ENCODE measurements at regions not wholly inside any gene's neighbourhood (a gene's known extent, or its start where the extent isn't known, plus 50 kb on each side); places are given as distances from the start of the nearest gene placed in this dataset.

GRCh38 chr1:79271759-79272158, 265.2 kb upstream of the ADGRL4 start:
- Histone ChIP-seq H3K27ac (ENCODE audit: low read depth in 2 of 2, low read length in 1 of 2) (no peak overlapping the region), H3K4me1 (ENCODE audit: control insufficient read depth in 2 of 2, insufficient read depth in 2 of 2, low read length in 1 of 2) (no peaks in the 10 kb centered on the region), H3K9me3 (ENCODE audit: control insufficient read depth in 2 of 2, insufficient read depth in 1 of 2, low read depth in 1 of 2, low read length in 1 of 2) (peaks cover 0 to 8% of the 10 kb centered on the region in 2 donors), H3K36me3 (ENCODE audit: control insufficient read depth in 2 of 2, insufficient read depth in 2 of 2, low read length in 1 of 2) (no peaks in the 10 kb centered on the region), H3K4me3 (ENCODE audit: low read depth in 1 of 2, low read length in 2 of 2) (no peak overlapping the region), H3K27me3 (ENCODE audit: control insufficient read depth in 1 of 2, insufficient read depth in 2 of 2, low read length in 2 of 2) (no peaks in the 10 kb centered on the region)
- WGBS, 2 donors, result 85 to 93% methylated on average over 1 of the region's 1 CpG

- WGBS, 2 donors, result 85 to 88% methylated on average over 4 of the region's 4 CpGs
- Histone ChIP-seq H3K27me3 (ENCODE audit: control insufficient read depth in 1 of 2, insufficient read depth in 2 of 2, low read length in 2 of 2) (no peaks in the 10 kb centered on the region), H3K36me3 (ENCODE audit: control insufficient read depth in 2 of 2, insufficient read depth in 2 of 2, low read length in 1 of 2) (no peaks in the 10 kb centered on the region), H3K9me3 (ENCODE audit: control insufficient read depth in 2 of 2, insufficient read depth in 1 of 2, low read depth in 1 of 2, low read length in 1 of 2) (no peaks in the 10 kb centered on the region), H3K4me1 (ENCODE audit: control insufficient read depth in 2 of 2, insufficient read depth in 2 of 2, low read length in 1 of 2) (no peaks in the 10 kb centered on the region), H3K4me3 (ENCODE audit: low read depth in 1 of 2, low read length in 2 of 2) (no peak overlapping the region), H3K27ac (ENCODE audit: low read depth in 2 of 2, low read length in 1 of 2) (no peak overlapping the region)
Observed at GRCh38 chr1:79264975-79265818, 258.7 kb upstream of the ADGRL4 start.

GRCh38 chr1:79264285-79264684, 257.8 kb upstream of the ADGRL4 start:
- WGBS, 2 donors, result 43 to 57% methylated on average over 1 of the region's 1 CpG
- no peaks in the 10 kb centered on the region for H3K4me1 ChIP-seq (ENCODE audit: control insufficient read depth in 2 of 2, insufficient read depth in 2 of 2, low read length in 1 of 2)
- no peaks in the 10 kb centered on the region for H3K27me3 ChIP-seq (ENCODE audit: control insufficient read depth in 1 of 2, insufficient read depth in 2 of 2, low read length in 2 of 2)
- no peak overlapping the region for H3K27ac ChIP-seq (ENCODE audit: low read depth in 2 of 2, low read length in 1 of 2)
- H3K4me3 ChIP-seq (ENCODE audit: low read depth in 1 of 2, low read length in 2 of 2), result no peak overlapping the region
- no peaks in the 10 kb centered on the region for H3K9me3 ChIP-seq (ENCODE audit: control insufficient read depth in 2 of 2, insufficient read depth in 1 of 2, low read depth in 1 of 2, low read length in 1 of 2)
- H3K36me3 ChIP-seq (ENCODE audit: control insufficient read depth in 2 of 2, insufficient read depth in 2 of 2, low read length in 1 of 2), result no peaks in the 10 kb centered on the region

GRCh38 chr1:79262745-79263258, 256.3 kb upstream of the ADGRL4 start:
- WGBS, 2 donors, result 62 to 65% methylated on average over 3 of the region's 3 CpGs
- Histone ChIP-seq H3K27ac (ENCODE audit: low read depth in 2 of 2, low read length in 1 of 2) (no peak overlapping the region), H3K9me3 (ENCODE audit: control insufficient read depth in 2 of 2, insufficient read depth in 1 of 2, low read depth in 1 of 2, low read length in 1 of 2) (no peaks in the 10 kb centered on the region), H3K36me3 (ENCODE audit: control insufficient read depth in 2 of 2, insufficient read depth in 2 of 2, low read length in 1 of 2) (no peaks in the 10 kb centered on the region), H3K27me3 (ENCODE audit: control insufficient read depth in 1 of 2, insufficient read depth in 2 of 2, low read length in 2 of 2) (no peaks in the 10 kb centered on the region), H3K4me3 (ENCODE audit: low read depth in 1 of 2, low read length in 2 of 2) (no peak overlapping the region), H3K4me1 (ENCODE audit: control insufficient read depth in 2 of 2, insufficient read depth in 2 of 2, low read length in 1 of 2) (no peaks in the 10 kb centered on the region)

GRCh38 chr1:79259390-79260336, 253.1 kb upstream of the ADGRL4 start:
- H3K27ac ChIP-seq (ENCODE audit: low read depth in 2 of 2, low read length in 1 of 2), result no peak overlapping the region
- H3K4me3 ChIP-seq (ENCODE audit: low read depth in 1 of 2, low read length in 2 of 2), result no peak overlapping the region
- H3K27me3 ChIP-seq (ENCODE audit: control insufficient read depth in 1 of 2, insufficient read depth in 2 of 2, low read length in 2 of 2), result no peaks in the 10 kb centered on the region
- 53 to 58% methylated on average over 5 of the region's 5 CpGs for WGBS, 2 donors
- H3K9me3 ChIP-seq (ENCODE audit: control insufficient read depth in 2 of 2, insufficient read depth in 1 of 2, low read depth in 1 of 2, low read length in 1 of 2), result no peaks in the 10 kb centered on the region
- no peaks in the 10 kb centered on the region for H3K36me3 ChIP-seq (ENCODE audit: control insufficient read depth in 2 of 2, insufficient read depth in 2 of 2, low read length in 1 of 2)
- H3K4me1 ChIP-seq (ENCODE audit: control insufficient read depth in 2 of 2, insufficient read depth in 2 of 2, low read length in 1 of 2), result no peaks in the 10 kb centered on the region

- WGBS, 2 donors, result 64 to 69% methylated on average over 2 of the region's 2 CpGs
- no peaks in the 10 kb centered on the region for H3K4me1 ChIP-seq (ENCODE audit: control insufficient read depth in 2 of 2, insufficient read depth in 2 of 2, low read length in 1 of 2)
- no peaks in the 10 kb centered on the region for H3K36me3 ChIP-seq (ENCODE audit: control insufficient read depth in 2 of 2, insufficient read depth in 2 of 2, low read length in 1 of 2)
- H3K4me3 ChIP-seq (ENCODE audit: low read depth in 1 of 2, low read length in 2 of 2), result no peak overlapping the region
- H3K27me3 ChIP-seq (ENCODE audit: control insufficient read depth in 1 of 2, insufficient read depth in 2 of 2, low read length in 2 of 2), result no peaks in the 10 kb centered on the region
- H3K27ac ChIP-seq (ENCODE audit: low read depth in 2 of 2, low read length in 1 of 2), result no peak overlapping the region
- H3K9me3 ChIP-seq (ENCODE audit: control insufficient read depth in 2 of 2, insufficient read depth in 1 of 2, low read depth in 1 of 2, low read length in 1 of 2), result no peaks in the 10 kb centered on the region
Observed at GRCh38 chr1:79255421-79255820, 248.9 kb upstream of the ADGRL4 start.

- 85 to 88% methylated on average over 3 of the region's 3 CpGs for WGBS, 2 donors
- Histone ChIP-seq H3K27ac (ENCODE audit: low read depth in 2 of 2, low read length in 1 of 2) (no peak overlapping the region), H3K27me3 (ENCODE audit: control insufficient read depth in 1 of 2, insufficient read depth in 2 of 2, low read length in 2 of 2) (no peaks in the 10 kb centered on the region), H3K36me3 (ENCODE audit: control insufficient read depth in 2 of 2, insufficient read depth in 2 of 2, low read length in 1 of 2) (no peaks in the 10 kb centered on the region), H3K4me3 (ENCODE audit: low read depth in 1 of 2, low read length in 2 of 2) (no peak overlapping the region), H3K9me3 (ENCODE audit: control insufficient read depth in 2 of 2, insufficient read depth in 1 of 2, low read depth in 1 of 2, low read length in 1 of 2) (no peaks in the 10 kb centered on the region), H3K4me1 (ENCODE audit: control insufficient read depth in 2 of 2, insufficient read depth in 2 of 2, low read length in 1 of 2) (no peaks in the 10 kb centered on the region)
Observed at GRCh38 chr1:79252598-79252997, 246.1 kb upstream of the ADGRL4 start.

- Histone ChIP-seq H3K27ac (ENCODE audit: low read depth in 2 of 2, low read length in 1 of 2) (no peak overlapping the region), H3K36me3 (ENCODE audit: control insufficient read depth in 2 of 2, insufficient read depth in 2 of 2, low read length in 1 of 2) (no peaks in the 10 kb centered on the region), H3K4me3 (ENCODE audit: low read depth in 1 of 2, low read length in 2 of 2) (no peak overlapping the region), H3K9me3 (ENCODE audit: control insufficient read depth in 2 of 2, insufficient read depth in 1 of 2, low read depth in 1 of 2, low read length in 1 of 2) (no peaks in the 10 kb centered on the region), H3K27me3 (ENCODE audit: control insufficient read depth in 1 of 2, insufficient read depth in 2 of 2, low read length in 2 of 2) (no peaks in the 10 kb centered on the region), H3K4me1 (ENCODE audit: control insufficient read depth in 2 of 2, insufficient read depth in 2 of 2, low read length in 1 of 2) (no peaks in the 10 kb centered on the region)
- WGBS, 2 donors, result 73 to 86% methylated on average over 5 of the region's 5 CpGs
Observed at GRCh38 chr1:79239840-79240239, 233.3 kb upstream of the ADGRL4 start.

- 19 to 26% methylated on average over 4 of the region's 4 CpGs for WGBS, 2 donors
Observed at GRCh38 chr1:79235301-79236002, 228.9 kb upstream of the ADGRL4 start.

More at GRCh38 chr1:79235301-79236002, 228.9 kb upstream of the ADGRL4 start:
- no peaks in the 10 kb centered on the region for H3K9me3 ChIP-seq (ENCODE audit: control insufficient read depth in 2 of 2, insufficient read depth in 1 of 2, low read depth in 1 of 2, low read length in 1 of 2)
- no peaks in the 10 kb centered on the region for H3K36me3 ChIP-seq (ENCODE audit: control insufficient read depth in 2 of 2, insufficient read depth in 2 of 2, low read length in 1 of 2)
- no peak overlapping the region for H3K27ac ChIP-seq (ENCODE audit: low read depth in 2 of 2, low read length in 1 of 2)
- no peak overlapping the region for H3K4me3 ChIP-seq (ENCODE audit: low read depth in 1 of 2, low read length in 2 of 2)
- H3K27me3 ChIP-seq (ENCODE audit: control insufficient read depth in 1 of 2, insufficient read depth in 2 of 2, low read length in 2 of 2), result no peaks in the 10 kb centered on the region
- H3K4me1 ChIP-seq (ENCODE audit: control insufficient read depth in 2 of 2, insufficient read depth in 2 of 2, low read length in 1 of 2), result no peaks in the 10 kb centered on the region

Data from esophagus (tissue), 2 donors.